ENCODE measurements at regions not wholly inside any gene's neighbourhood (a gene's known extent, or its start where the extent isn't known, plus 50 kb on each side); places are given as distances from the start of the nearest gene placed in this dataset.
"Not testable (repeated sequence)": the region's sequence is repeated elsewhere in the genome, so short reads cannot be mapped to it uniquely, and the experiment has no call there.

- no peak for TF ChIP-seq CTCF (IDR thresholded peaks at IDR 0.05)
- H3K27ac ChIP-seq, result no peak overlapping the region
- no peaks in the 10 kb centered on the region for H3K36me3 ChIP-seq
- no peak overlapping the region for H3K4me3 ChIP-seq
- H3K9ac ChIP-seq (ENCODE audit: low read depth in 2 of 2, low read length in 2 of 2), result no peak overlapping the region
- peak; percentile 76 for DNase-seq
- no peaks in the 10 kb centered on the region for H3K4me1 ChIP-seq
- intact Hi-C loops (cut with DNase I), result no loop called here
- H3K27me3 ChIP-seq, result no peaks in the 10 kb centered on the region
- H3K9me3 ChIP-seq, result no peaks in the 10 kb centered on the region
These were observed 589.0 kb downstream of the C12orf50 start for GRCh38 chr12:87439990-87440827.

GRCh38 chr12:87430444-87430843 lies 598.8 kb downstream of the C12orf50 start:
- H3K4me1 ChIP-seq, result no peaks in the 10 kb centered on the region
- DNase-seq, result no peak
- no peaks in the 10 kb centered on the region for H3K27me3 ChIP-seq
- no peak overlapping the region for H3K9ac ChIP-seq (ENCODE audit: low read depth in 2 of 2, low read length in 2 of 2)
- no peak overlapping the region for H3K4me3 ChIP-seq
- H3K27ac ChIP-seq, result no peak overlapping the region
- H3K36me3 ChIP-seq, result no peaks in the 10 kb centered on the region
- intact Hi-C loops (cut with DNase I), result no loop called here
- H3K9me3 ChIP-seq, result no peaks in the 10 kb centered on the region
- no peak for TF ChIP-seq CTCF (IDR thresholded peaks at IDR 0.05)

GRCh38 chr12:87428701-87429277 lies 600.4 kb downstream of the C12orf50 start:
- no peak for TF ChIP-seq CTCF (IDR thresholded peaks at IDR 0.05)
- Histone ChIP-seq H3K9ac (ENCODE audit: low read depth in 2 of 2, low read length in 2 of 2) (no peak overlapping the region), H3K27me3 (no peaks in the 10 kb centered on the region), H3K4me1 (no peaks in the 10 kb centered on the region), H3K36me3 (no peaks in the 10 kb centered on the region), H3K4me3 (no peak overlapping the region), H3K9me3 (no peaks in the 10 kb centered on the region), H3K27ac (no peak overlapping the region)
- no peak for DNase-seq
- intact Hi-C loops (cut with DNase I), result no loop called here

GRCh38 chr12:87427770-87428169 lies 601.4 kb downstream of the C12orf50 start:
- Histone ChIP-seq H3K36me3 (no peaks in the 10 kb centered on the region), H3K27me3 (no peaks in the 10 kb centered on the region), H3K9me3 (no peaks in the 10 kb centered on the region), H3K4me3 (no peak overlapping the region), H3K4me1 (no peaks in the 10 kb centered on the region), H3K9ac (ENCODE audit: low read depth in 2 of 2, low read length in 2 of 2) (no peak overlapping the region), H3K27ac (no peak overlapping the region)
- no peak for TF ChIP-seq CTCF (IDR thresholded peaks at IDR 0.05)
- intact Hi-C loops (cut with DNase I), result no loop called here
- no peak for DNase-seq

GRCh38 chr12:87425942-87426554 lies 603.2 kb downstream of the C12orf50 start:
- TF ChIP-seq CTCF (IDR thresholded peaks at IDR 0.05), result no peak
- intact Hi-C loops (cut with DNase I), result no loop called here
- no peak overlapping the region for H3K4me3 ChIP-seq

GRCh38 chr12:87421233-87421632 lies 608.0 kb downstream of the C12orf50 start:
- H3K27me3 ChIP-seq; H3K4me3 ChIP-seq; H3K36me3 ChIP-seq; DNase-seq; H3K4me1 ChIP-seq; intact Hi-C loops (cut with DNase I); H3K9me3 ChIP-seq; H3K27ac ChIP-seq; H3K9ac ChIP-seq (ENCODE audit: low read depth in 2 of 2, low read length in 2 of 2): not testable (repeated sequence)

More at GRCh38 chr12:87425942-87426554, 603.2 kb downstream of the C12orf50 start:
- Histone ChIP-seq H3K9me3 (no peaks in the 10 kb centered on the region), H3K27ac (no peak overlapping the region), H3K36me3 (no peaks in the 10 kb centered on the region), H3K27me3 (no peaks in the 10 kb centered on the region), H3K9ac (ENCODE audit: low read depth in 2 of 2, low read length in 2 of 2) (no peak overlapping the region), H3K4me1 (no peaks in the 10 kb centered on the region)
- DNase-seq, result no peak
